Subcutaneous abdominal adipose tissue (tissue), 5 donors: ENCODE measurements at regions not wholly inside any gene's neighbourhood (a gene's known extent, or its start where the extent isn't known, plus 50 kb on each side); places are given as distances from the start of the nearest gene placed in this dataset.

Source experiments
- H3K27ac ChIP-seq: one replicate; pipeline ENCODE4 v1.7.0; 2013; ENCODE audit warnings: low read depth, mild to moderate bottlenecking, inconsistent platforms, low read length, moderate library complexity
- H3K27me3 ChIP-seq, 5 donors: one replicate each; pipeline ENCODE4 v1.7.0; 2013; ENCODE audit warnings: low read length in 5 of 5, inconsistent platforms in 1 of 5; ENCODE audit not compliant: control insufficient read depth in 5 of 5, insufficient read depth in 4 of 5
- H3K36me3 ChIP-seq, 5 donors: one replicate each; pipeline ENCODE4 v1.7.0; 2013; ENCODE audit warnings: low read length in 5 of 5; ENCODE audit not compliant: control insufficient read depth in 5 of 5, insufficient read depth in 5 of 5
- H3K4me1 ChIP-seq, 5 donors: one replicate each; pipeline ENCODE4 v1.7.0; 2013; ENCODE audit warnings: low read length in 5 of 5, mild to moderate bottlenecking in 3 of 5, moderate library complexity in 1 of 5; ENCODE audit not compliant: control insufficient read depth in 5 of 5, insufficient read depth in 5 of 5
- H3K4me3 ChIP-seq, 5 donors: one replicate each; pipeline ENCODE4 v1.7.0; 2013; ENCODE audit warnings: low read length in 5 of 5, low read depth in 1 of 5
- H3K9ac ChIP-seq, 5 donors: one replicate each; pipeline ENCODE4 v1.7.0; 2013; ENCODE audit warnings: low read length in 5 of 5, mild to moderate bottlenecking in 4 of 5, moderate library complexity in 3 of 5
- H3K9me3 ChIP-seq, 5 donors: one replicate each; pipeline ENCODE4 v1.7.0; 2013; ENCODE audit warnings: low read length in 5 of 5; ENCODE audit not compliant: control insufficient read depth in 5 of 5
- donor health status: healthy.
- donor health status: healthy.
- donor health status: healthy.
- donor health status: healthy.
- donor health status: healthy.

DNA sequence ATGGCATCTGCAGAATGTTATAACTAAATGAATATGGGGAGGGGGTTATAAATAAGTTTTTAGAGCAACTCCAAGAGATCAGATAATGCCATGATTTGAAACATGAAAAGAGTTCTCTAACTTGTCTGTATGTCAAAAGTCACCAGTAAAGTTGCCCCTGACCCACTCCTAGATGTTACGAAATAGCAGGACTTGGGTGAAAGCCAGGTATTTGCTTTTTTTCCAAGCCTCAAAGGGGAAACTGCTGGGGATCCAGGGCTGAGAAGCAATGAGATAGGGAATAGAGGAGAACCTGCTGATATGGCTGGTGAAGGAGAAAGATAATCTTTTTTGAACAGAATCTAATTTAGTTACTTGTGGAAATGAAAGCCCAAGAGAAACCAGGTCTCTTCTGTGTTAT lies 191.5 kb upstream of the CDH20 start:
- Histone ChIP-seq H3K27ac (no peak overlapping the region), H3K9me3 (peaks cover 0 to 3% (median 0%) of the 10 kb centered on the region in 5 donors), H3K27me3 (no peaks in the 10 kb centered on the region), H3K36me3 (no peaks in the 10 kb centered on the region), H3K9ac (no peak overlapping the region), H3K4me3 (peak overlapping the region in 1 of 5 donors; percentile 2), H3K4me1 (peaks cover 0 to 7% (median 0%) of the 10 kb centered on the region in 5 donors)

DNA sequence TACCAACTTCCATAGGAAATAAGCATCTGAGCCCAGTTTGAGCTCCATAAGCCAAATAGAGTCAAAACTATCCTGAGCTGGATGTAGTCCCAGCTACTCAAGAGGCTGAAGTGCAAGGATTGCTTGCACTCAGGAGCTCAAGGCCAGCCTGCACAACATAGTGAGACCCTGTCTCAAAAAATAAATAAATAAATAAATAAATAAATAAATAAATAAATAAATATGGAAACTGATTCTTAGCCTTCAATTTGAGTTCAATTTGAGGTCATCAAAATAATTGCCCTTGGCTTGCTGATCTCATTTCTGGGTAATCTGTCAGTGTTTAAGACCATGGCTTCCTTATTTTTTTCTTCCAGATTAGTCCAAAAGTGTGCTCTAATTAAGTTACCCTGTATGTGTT lies 184.9 kb upstream of the CDH20 start:
- Histone ChIP-seq H3K9me3 (peaks cover 0 to 12% (median 3%) of the 10 kb centered on the region in 5 donors), H3K4me3 (no peak overlapping the region), H3K9ac (no peak overlapping the region), H3K27me3 (no peaks in the 10 kb centered on the region), H3K36me3 (no peaks in the 10 kb centered on the region), H3K4me1 (no peaks in the 10 kb centered on the region), H3K27ac (no peak overlapping the region)

DNA sequence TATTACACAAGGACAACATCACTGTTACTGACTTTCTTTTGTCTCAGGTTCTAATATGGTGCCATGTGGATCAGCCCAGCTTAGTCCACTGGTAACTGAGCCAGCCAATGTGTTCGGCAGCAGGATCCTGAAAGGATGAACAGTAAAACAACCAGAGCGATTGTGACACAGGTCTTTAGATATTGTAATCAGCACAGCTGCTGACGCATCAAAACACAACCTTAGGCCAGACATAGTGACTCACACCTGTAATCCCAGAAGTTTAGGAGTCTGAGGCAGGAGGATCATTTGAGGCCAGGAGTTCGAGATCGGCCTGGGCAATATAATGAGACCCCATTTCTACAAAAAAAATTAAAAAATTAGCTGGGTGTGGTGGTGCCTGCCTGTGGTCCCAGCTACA lies 183.4 kb upstream of the CDH20 start:
- Histone ChIP-seq H3K9ac (no peak overlapping the region), H3K4me3 (no peak overlapping the region), H3K27me3 (no peaks in the 10 kb centered on the region), H3K9me3 (peaks cover 0 to 12% (median 3%) of the 10 kb centered on the region in 5 donors), H3K27ac (no peak overlapping the region), H3K36me3 (no peaks in the 10 kb centered on the region), H3K4me1 (no peaks in the 10 kb centered on the region)

DNA sequence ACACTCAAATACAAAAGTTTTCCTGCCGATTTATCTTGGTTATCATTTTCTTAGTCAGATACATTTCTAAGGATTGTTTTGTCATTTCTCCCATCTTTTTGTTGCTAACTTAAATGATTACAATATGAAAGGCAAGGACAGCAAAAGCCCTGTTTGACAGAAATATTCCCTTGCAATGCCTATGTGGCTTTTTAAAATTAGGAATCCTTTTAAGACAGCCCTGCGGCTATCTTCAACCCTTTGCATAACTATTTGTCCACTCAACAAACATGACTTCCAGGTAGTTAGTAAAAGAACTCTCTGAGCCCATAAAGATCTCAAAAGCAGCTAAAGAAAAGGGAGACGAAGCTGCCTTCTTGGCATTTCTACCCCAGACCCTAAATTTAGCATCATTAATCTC lies 179.7 kb upstream of the CDH20 start:
- no peak overlapping the region for H3K4me3 ChIP-seq
- no peaks in the 10 kb centered on the region for H3K4me1 ChIP-seq
- H3K36me3 ChIP-seq = no peaks in the 10 kb centered on the region
- no peaks in the 10 kb centered on the region for H3K9me3 ChIP-seq
- no peak overlapping the region for H3K9ac ChIP-seq
- H3K27ac ChIP-seq = no peak overlapping the region
- no peaks in the 10 kb centered on the region for H3K27me3 ChIP-seq

DNA sequence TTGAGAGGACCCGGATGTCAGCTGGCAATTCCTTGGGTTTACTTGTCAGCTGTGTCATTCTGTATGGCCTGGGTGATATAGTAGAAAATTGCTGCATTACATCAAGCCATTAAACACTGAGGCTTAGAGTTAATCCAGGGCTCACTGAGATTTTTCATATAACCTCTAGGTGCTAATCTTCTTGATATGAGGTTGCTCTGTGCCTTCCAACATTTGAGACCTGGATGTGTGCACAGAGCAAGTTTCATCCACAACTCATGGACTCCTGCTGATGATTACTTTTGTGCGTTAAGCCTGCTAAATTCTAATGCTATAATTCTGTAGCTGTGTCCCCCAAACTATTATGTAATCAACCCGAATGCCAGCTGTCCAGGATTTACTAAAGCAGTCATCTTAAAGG lies 178.4 kb upstream of the CDH20 start:
- Histone ChIP-seq H3K9ac (no peak overlapping the region), H3K36me3 (no peaks in the 10 kb centered on the region), H3K27ac (no peak overlapping the region), H3K27me3 (no peaks in the 10 kb centered on the region), H3K4me3 (no peak overlapping the region), H3K9me3 (no peaks in the 10 kb centered on the region), H3K4me1 (no peaks in the 10 kb centered on the region)

DNA sequence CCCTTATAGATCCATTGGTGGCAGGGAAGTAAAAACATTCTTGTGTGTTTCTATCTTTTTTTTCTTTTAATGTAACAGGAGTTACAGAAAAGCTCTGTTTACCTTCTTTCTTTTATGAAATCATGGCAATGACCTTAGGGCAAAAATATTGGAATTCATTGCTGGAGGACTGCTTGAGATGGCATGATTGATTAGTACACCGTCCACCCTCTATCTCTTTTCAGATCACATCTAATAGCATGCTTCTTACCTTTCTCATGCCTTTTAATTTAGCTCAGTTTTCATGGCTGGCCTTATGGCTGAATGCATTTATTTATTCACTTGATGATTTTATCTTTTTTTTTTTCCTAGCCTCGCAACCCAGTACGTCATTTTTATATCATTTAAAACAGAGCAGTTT lies 177.6 kb upstream of the CDH20 start:
- Histone ChIP-seq H3K9ac (no peak overlapping the region), H3K27me3 (no peaks in the 10 kb centered on the region), H3K36me3 (no peaks in the 10 kb centered on the region), H3K27ac (no peak overlapping the region), H3K9me3 (no peaks in the 10 kb centered on the region), H3K4me1 (no peaks in the 10 kb centered on the region), H3K4me3 (no peak overlapping the region)

DNA sequence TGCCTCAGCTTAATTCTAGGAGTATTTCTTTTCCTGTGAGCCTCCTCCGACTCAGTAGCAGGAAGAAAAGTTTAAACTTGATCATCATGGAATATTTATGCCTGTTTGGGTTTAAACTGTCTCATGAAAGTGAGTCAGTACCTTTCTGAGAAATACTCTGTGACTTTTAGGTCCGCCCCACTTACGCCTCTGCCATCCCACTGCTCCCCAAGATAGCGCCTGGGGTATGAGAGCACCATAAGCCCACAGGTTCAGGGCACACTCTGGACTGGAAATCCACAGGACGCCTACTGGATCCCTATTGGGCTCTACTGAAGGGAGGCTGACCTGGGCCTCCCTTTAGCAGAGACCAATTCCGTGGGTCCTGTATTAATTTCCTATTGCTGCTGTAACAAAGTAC lies 175.8 kb upstream of the CDH20 start:
- Histone ChIP-seq H3K4me1 (no peaks in the 10 kb centered on the region), H3K27ac (no peak overlapping the region), H3K9ac (no peak overlapping the region), H3K4me3 (no peak overlapping the region), H3K9me3 (no peaks in the 10 kb centered on the region), H3K27me3 (no peaks in the 10 kb centered on the region), H3K36me3 (no peaks in the 10 kb centered on the region)

DNA sequence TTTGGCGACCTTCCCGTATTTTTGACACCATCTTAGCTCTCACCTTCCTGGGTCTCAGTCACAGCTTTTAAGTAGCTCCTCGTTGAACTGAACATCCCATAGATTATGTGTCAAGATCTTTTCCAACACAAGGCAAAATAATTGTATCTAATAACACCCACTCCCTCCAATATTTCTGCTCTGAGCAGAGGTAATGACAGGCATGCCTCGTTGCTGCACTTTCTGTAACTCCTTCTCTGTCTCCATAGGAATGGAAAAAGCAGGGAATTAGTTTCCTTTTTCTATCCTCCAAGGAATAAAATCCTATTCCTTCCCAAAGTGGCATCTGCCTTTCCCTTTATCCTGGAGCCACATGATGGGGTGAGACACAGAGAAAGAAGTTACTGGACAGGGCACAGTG lies 174.0 kb upstream of the CDH20 start:
- Histone ChIP-seq H3K27me3 (no peaks in the 10 kb centered on the region), H3K27ac (no peak overlapping the region), H3K4me3 (no peak overlapping the region), H3K4me1 (no peaks in the 10 kb centered on the region), H3K9me3 (no peaks in the 10 kb centered on the region), H3K36me3 (no peaks in the 10 kb centered on the region), H3K9ac (no peak overlapping the region)

DNA sequence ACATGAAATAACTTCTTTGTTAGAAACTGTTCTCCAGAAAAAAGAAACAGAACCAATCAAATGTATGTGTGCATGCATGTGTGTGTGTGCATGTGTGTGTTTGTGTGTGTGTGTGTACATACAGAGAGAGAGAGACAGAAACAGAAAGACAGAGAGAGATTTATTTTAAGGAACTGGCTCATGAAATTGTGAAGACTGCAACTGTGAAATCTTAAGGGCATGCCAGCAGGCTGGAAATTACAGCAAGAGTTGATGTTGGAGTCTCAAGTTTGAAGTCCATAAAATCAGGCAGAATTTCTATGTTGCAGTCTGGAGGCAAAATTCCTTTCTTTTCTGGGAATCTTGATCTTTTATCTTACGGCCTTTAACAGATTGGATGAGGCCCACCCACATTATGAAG lies 168.9 kb upstream of the CDH20 start:
- no peaks in the 10 kb centered on the region for H3K27me3 ChIP-seq
- H3K4me3 ChIP-seq = no peak overlapping the region
- H3K9ac ChIP-seq = no peak overlapping the region
- no peaks in the 10 kb centered on the region for H3K9me3 ChIP-seq
- no peaks in the 10 kb centered on the region for H3K4me1 ChIP-seq
- H3K36me3 ChIP-seq = no peaks in the 10 kb centered on the region
- no peak overlapping the region for H3K27ac ChIP-seq

DNA sequence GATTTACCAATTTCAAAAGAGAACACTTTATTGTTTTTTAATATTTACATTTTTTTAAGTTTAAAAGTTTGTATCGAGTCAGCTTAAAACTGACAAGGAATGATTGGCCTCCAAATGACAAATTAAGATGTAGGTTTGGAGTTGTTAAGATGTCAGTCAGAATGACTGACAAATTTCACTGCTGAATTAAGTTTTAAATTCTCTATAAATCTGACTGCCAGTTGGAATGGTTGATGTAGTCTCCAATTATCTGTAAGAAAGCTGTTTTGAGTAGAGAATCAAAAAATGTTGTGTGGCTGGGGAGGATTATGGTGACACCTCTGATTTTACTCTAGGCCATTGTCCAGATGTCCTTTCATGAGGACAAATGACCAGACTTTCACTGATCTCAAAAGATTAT lies 165.3 kb upstream of the CDH20 start:
- Histone ChIP-seq H3K4me1 (no peaks in the 10 kb centered on the region), H3K27ac (no peak overlapping the region), H3K9me3 (no peaks in the 10 kb centered on the region), H3K36me3 (no peaks in the 10 kb centered on the region), H3K9ac (no peak overlapping the region), H3K4me3 (no peak overlapping the region), H3K27me3 (no peaks in the 10 kb centered on the region)

DNA sequence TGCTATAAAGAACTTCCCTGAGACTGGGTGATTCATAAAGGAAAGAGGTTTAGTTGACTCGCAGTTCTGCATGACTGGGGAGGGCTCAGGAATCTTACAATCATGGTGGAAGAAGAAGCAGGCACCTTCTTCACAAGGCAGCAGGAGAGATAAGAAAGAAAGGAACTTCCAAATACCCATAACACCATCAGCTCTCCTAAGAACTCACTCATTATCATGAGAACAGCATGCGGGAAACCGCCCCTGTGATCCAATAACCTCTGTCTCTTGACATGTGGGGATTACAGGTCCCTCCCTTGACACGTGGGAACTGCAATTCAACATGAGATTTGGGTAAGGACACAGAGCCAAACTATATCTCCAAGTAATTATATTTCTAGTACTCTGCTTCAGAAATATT lies 163.8 kb upstream of the CDH20 start:
- no peaks in the 10 kb centered on the region for H3K27me3 ChIP-seq
- H3K27ac ChIP-seq = no peak overlapping the region
- H3K9me3 ChIP-seq = no peaks in the 10 kb centered on the region
- no peak overlapping the region for H3K4me3 ChIP-seq
- H3K9ac ChIP-seq = no peak overlapping the region
- no peaks in the 10 kb centered on the region for H3K4me1 ChIP-seq
- H3K36me3 ChIP-seq = no peaks in the 10 kb centered on the region
